Caco-2 (cell line): ENCODE measurements at regions not wholly inside any gene's neighbourhood (a gene's known extent, or its start where the extent isn't known, plus 50 kb on each side); places are given as distances from the start of the nearest gene placed in this dataset.

Source experiments
- BruUV-seq: library from RNA; stranded (reverse); fragments of 400-500 nt; replicated peaks from 2 replicates; lab custom pipeline; 2021; lab: Mats Ljungman, UMichigan
- CTCF ChIA-PET: fragments of 300-600 bp; sonication (Branson Sonifier 250); formaldehyde crosslinking; loops from one replicate; lab custom pipeline; 2022; ENCODE audit warnings: antibody characterized with exemption; lab: Charles Lee
- POLR2A ChIA-PET: fragments of 300-600 bp; sonication (Branson Sonifier 250); formaldehyde crosslinking; loops from one replicate; lab custom pipeline; 2022; ENCODE audit warnings: antibody characterized with exemption; lab: Charles Lee
- DNase-seq, 2 experiments: peaks; one replicate each; pipeline versions ENCODE4 v3.0.0 to v3.0.0-alpha.2; 2020 to 2022
- H3K27me3 ChIP-seq: replicated peaks from 2 replicates; pipeline ENCODE4 v1.6.0; 2011; ENCODE audit warnings: low read length; ENCODE audit not compliant: control insufficient read depth, insufficient read depth
- H3K36me3 ChIP-seq: 2 replicates; pipeline ENCODE4 v1.5.1; 2011; ENCODE audit warnings: low read length; ENCODE audit not compliant: control insufficient read depth, insufficient read depth
- H3K4me1 ChIP-seq: fragments of 250-450 bp; sonication (Bioruptor Pico); 2 replicates; pipeline ENCODE4 v1.5.1; 2020; ENCODE audit warnings: mild to moderate bottlenecking
- H3K4me3 ChIP-seq: 2 replicates; pipeline ENCODE4 v1.5.1; 2011; ENCODE audit warnings: low read depth, mild to moderate bottlenecking, control low read depth, low read length
- H3K9me3 ChIP-seq: fragments of 250-450 bp; sonication (Bioruptor Pico); 2 replicates; pipeline ENCODE4 v1.5.1; 2020; ENCODE audit warnings: mild to moderate bottlenecking, moderate library complexity
- H3K27ac Mint-ChIP-seq: one replicate; pipeline ENCODE4 v1.8.0; 2022; ENCODE audit warnings: mixed read lengths; ENCODE audit not compliant: unreplicated experiment
- H3K27me3 Mint-ChIP-seq: one replicate; pipeline ENCODE4 v1.8.0; 2022; ENCODE audit warnings: mixed read lengths; ENCODE audit not compliant: insufficient read depth, unreplicated experiment
- H3K36me3 Mint-ChIP-seq: one replicate; pipeline ENCODE4 v1.8.0; 2022; ENCODE audit warnings: mild to moderate bottlenecking, mixed read lengths; ENCODE audit not compliant: insufficient read depth, unreplicated experiment
- H3K4me1 Mint-ChIP-seq: one replicate; pipeline ENCODE4 v1.8.0; 2022; ENCODE audit warnings: low read depth, mixed read lengths; ENCODE audit not compliant: unreplicated experiment
- H3K4me3 Mint-ChIP-seq: one replicate; pipeline ENCODE4 v1.8.0; 2022; ENCODE audit warnings: mild to moderate bottlenecking, moderate library complexity, mixed read lengths; ENCODE audit not compliant: unreplicated experiment
- H3K9me3 Mint-ChIP-seq: one replicate; pipeline ENCODE4 v1.8.0; 2022; ENCODE audit warnings: mixed read lengths; ENCODE audit not compliant: unreplicated experiment
- intact Hi-C: fragments of 100-400 bp; cut with micrococcal nuclease; formaldehyde crosslinking; loops from one replicate; pipeline ENCODE4 v1.10.0; 2022; ENCODE audit not compliant: unreplicated experiment
- TF ChIP-seq, protein P1 (sequence below), 2 experiments: fragments of 200-600 bp in 1 of 2; IDR thresholded peaks; 1 replicate in 1 of 2; 2 replicates in 1 of 2; pipeline versions ENCODE4 v1.5.1 to v1.8.0; 2011 to 2022; ENCODE audit warnings: antibody characterized with exemption in 1 of 2, control low read depth in 1 of 2, inconsistent platforms in 1 of 2, low read depth in 1 of 2, low read length in 1 of 2, mild to moderate bottlenecking in 1 of 2, moderate library complexity in 1 of 2; ENCODE audit not compliant: insufficient read depth in 1 of 2, severe bottlenecking in 1 of 2, unreplicated experiment in 1 of 2

DNA sequence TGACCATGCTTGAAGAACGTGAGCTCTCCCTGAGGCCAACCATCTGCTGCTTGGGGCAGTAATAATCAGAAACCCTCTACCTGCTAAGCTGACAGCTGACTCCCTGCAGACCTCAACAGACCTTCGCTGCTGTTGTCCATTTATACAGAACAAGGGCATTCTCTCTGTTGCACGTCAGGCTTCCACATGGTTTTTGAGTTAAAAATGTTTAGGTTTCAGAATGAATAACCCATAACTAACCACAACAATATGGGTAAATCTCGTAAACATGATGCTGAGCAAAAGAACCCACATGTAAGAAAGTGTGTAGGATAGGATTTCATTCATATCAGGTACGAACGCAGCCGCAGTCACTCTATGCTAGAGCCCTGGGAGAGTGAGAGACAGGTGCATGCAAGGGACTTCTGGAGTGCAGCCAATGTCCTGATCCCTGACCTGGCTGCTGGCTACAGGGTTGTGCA, 348.5 kb downstream of the MED10 start:
- ChIA-PET POLR2A (no interaction called here), CTCF (no interaction called here)
- peaks cover 18% of the 10 kb centered on the region for H3K9me3 Mint-ChIP-seq
- Histone ChIP-seq H3K27me3 (no peaks in the 10 kb centered on the region), H3K9me3 (no peaks in the 10 kb centered on the region), H3K4me3 (no peak overlapping the region), H3K4me1 (no peaks in the 10 kb centered on the region), H3K36me3 (no peaks in the 10 kb centered on the region)
- intact Hi-C loops = no loop called here
- H3K4me1 Mint-ChIP-seq = no peaks in the 10 kb centered on the region
- peaks cover 9% of the 10 kb centered on the region for H3K27me3 Mint-ChIP-seq
- no peaks in the 10 kb centered on the region for H3K36me3 Mint-ChIP-seq
- BruUV-seq = no TSS peak
- TF ChIP-seq, protein P1, sequence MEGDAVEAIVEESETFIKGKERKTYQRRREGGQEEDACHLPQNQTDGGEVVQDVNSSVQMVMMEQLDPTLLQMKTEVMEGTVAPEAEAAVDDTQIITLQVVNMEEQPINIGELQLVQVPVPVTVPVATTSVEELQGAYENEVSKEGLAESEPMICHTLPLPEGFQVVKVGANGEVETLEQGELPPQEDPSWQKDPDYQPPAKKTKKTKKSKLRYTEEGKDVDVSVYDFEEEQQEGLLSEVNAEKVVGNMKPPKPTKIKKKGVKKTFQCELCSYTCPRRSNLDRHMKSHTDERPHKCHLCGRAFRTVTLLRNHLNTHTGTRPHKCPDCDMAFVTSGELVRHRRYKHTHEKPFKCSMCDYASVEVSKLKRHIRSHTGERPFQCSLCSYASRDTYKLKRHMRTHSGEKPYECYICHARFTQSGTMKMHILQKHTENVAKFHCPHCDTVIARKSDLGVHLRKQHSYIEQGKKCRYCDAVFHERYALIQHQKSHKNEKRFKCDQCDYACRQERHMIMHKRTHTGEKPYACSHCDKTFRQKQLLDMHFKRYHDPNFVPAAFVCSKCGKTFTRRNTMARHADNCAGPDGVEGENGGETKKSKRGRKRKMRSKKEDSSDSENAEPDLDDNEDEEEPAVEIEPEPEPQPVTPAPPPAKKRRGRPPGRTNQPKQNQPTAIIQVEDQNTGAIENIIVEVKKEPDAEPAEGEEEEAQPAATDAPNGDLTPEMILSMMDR (IDR thresholded peaks at IDR 0.05; ENCODE audit: insufficient read depth in 1 of 2, low read depth in 1 of 2, low read length in 1 of 2, severe bottlenecking in 1 of 2, unreplicated experiment in 1 of 2) = no peak
- DNase-seq = no peak
- H3K4me3 Mint-ChIP-seq = no peak overlapping the region
- H3K27ac Mint-ChIP-seq = no peak overlapping the region

DNA sequence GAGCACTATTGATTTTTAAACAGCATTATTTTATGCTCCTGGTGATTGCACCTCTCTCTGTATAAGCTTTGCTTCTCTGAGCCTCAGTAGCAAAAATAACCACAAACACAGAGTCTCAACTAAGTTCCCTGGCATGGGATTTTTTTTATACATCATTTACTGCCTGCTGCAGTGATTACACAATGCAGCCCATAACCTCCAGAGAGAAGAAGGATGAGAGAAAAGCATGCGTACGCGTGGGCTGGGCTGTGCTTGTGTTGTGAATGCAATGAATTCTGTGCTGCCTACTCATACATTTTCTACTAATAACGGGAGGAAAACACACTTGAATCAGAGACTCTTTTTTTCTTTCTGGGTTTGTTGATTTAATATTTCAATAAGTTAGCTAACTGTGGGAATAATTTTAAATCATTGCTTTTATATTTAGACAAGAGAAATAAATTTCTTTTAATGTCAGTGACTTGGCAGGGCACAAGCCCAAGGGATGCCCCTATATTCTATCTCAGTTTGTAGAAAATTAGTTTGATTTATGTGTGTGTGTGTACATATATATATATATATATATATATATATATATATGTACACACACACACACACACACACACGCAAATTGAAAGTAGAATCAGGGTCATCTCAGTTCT, 351.5 kb downstream of the MED10 start:
- no peak overlapping the region for H3K27ac Mint-ChIP-seq
- Histone ChIP-seq H3K4me3 (no peak overlapping the region), H3K4me1 (no peaks in the 10 kb centered on the region)

DNA sequence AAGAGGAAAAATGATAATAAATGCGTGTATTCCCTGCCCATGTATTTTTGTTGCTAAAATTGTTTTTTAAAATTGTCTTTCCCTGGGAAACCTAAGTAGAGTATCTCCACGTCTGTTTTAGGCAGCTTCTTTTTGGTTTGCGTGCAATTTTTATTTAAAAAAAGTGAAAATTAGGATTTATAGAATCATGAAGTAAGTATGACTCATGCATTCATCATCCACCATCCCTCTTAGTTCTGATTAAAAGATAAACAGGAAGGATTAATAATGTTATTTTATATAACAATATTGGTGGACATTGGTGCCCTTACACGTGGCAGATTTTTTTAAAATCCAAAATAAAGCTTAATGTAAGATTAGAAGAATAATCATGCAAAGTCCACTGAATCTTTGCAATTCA, 358.7 kb downstream of the MED10 start:
- TF ChIP-seq, protein P1 (IDR thresholded peaks at IDR 0.05; ENCODE audit: insufficient read depth in 1 of 2, low read depth in 1 of 2, low read length in 1 of 2, severe bottlenecking in 1 of 2, unreplicated experiment in 1 of 2) = no peak
- Histone ChIP-seq H3K9me3 (no peaks in the 10 kb centered on the region), H3K36me3 (no peaks in the 10 kb centered on the region), H3K4me3 (no peak overlapping the region), H3K4me1 (no peaks in the 10 kb centered on the region), H3K27me3 (no peaks in the 10 kb centered on the region)
- H3K4me3 Mint-ChIP-seq = no peak overlapping the region
- CTCF ChIA-PET = no interaction called here
- no peak for DNase-seq
- H3K4me1 Mint-ChIP-seq = no peaks in the 10 kb centered on the region
- intact Hi-C loops = no loop called here
- POLR2A ChIA-PET = no interaction called here
- H3K27ac Mint-ChIP-seq = no peak overlapping the region
- peaks cover 4% of the 10 kb centered on the region for H3K27me3 Mint-ChIP-seq
- no TSS peak for BruUV-seq
- H3K36me3 Mint-ChIP-seq = no peaks in the 10 kb centered on the region
- H3K9me3 Mint-ChIP-seq = no peaks in the 10 kb centered on the region

More for the DNA sequence above, 351.5 kb downstream of the MED10 start:
- ChIA-PET CTCF (no interaction called here), POLR2A (no interaction called here)
- Mint-ChIP-seq H3K36me3 (no peaks in the 10 kb centered on the region), H3K9me3 (peaks cover 12% of the 10 kb centered on the region), H3K4me1 (no peaks in the 10 kb centered on the region), H3K27me3 (peaks cover 10% of the 10 kb centered on the region), H3K4me3 (no peak overlapping the region)
- H3K27me3 ChIP-seq = no peaks in the 10 kb centered on the region
- intact Hi-C loops = no loop called here
- H3K9me3 ChIP-seq = no peaks in the 10 kb centered on the region
- DNase-seq = no peak
- H3K36me3 ChIP-seq = no peaks in the 10 kb centered on the region
- no TSS peak for BruUV-seq
- TF ChIP-seq, protein P1 (IDR thresholded peaks at IDR 0.05; ENCODE audit: insufficient read depth in 1 of 2, low read depth in 1 of 2, low read length in 1 of 2, severe bottlenecking in 1 of 2, unreplicated experiment in 1 of 2) = no peak
